ENCODE measurements at regions not wholly inside any gene's neighbourhood (a gene's known extent, or its start where the extent isn't known, plus 50 kb on each side); places are given as distances from the start of the nearest gene placed in this dataset.

DNA sequence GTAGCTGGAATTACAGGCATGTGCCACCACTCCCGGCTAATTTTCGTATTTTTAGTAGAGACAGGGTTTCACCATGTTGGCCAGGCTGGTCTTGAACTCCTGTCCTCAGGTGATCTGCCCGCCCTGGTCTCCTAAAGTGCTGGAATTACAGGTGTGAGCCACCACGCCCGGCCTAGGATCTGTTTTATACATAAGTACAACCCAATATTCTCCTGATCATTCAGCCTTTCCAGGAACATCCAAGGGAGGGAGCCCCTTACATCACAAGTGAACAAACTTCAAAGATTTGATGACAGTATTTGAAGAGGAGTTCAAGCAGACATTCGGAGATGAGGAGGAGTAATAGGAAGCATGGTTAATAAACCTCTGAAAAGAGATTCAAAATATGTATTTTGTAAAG, 54.9 kb upstream of the RAB3GAP2 start:
- TF ChIP-seq, protein P1, sequence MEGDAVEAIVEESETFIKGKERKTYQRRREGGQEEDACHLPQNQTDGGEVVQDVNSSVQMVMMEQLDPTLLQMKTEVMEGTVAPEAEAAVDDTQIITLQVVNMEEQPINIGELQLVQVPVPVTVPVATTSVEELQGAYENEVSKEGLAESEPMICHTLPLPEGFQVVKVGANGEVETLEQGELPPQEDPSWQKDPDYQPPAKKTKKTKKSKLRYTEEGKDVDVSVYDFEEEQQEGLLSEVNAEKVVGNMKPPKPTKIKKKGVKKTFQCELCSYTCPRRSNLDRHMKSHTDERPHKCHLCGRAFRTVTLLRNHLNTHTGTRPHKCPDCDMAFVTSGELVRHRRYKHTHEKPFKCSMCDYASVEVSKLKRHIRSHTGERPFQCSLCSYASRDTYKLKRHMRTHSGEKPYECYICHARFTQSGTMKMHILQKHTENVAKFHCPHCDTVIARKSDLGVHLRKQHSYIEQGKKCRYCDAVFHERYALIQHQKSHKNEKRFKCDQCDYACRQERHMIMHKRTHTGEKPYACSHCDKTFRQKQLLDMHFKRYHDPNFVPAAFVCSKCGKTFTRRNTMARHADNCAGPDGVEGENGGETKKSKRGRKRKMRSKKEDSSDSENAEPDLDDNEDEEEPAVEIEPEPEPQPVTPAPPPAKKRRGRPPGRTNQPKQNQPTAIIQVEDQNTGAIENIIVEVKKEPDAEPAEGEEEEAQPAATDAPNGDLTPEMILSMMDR (IDR thresholded peaks at IDR 0.05): no peak
- TF ChIP-seq POLR2AphosphoS5 (IDR thresholded peaks at IDR 0.05): no peak
